ENCODE measurements at regions not wholly inside any gene's neighbourhood (a gene's known extent, or its start where the extent isn't known, plus 50 kb on each side); places are given as distances from the start of the nearest gene placed in this dataset.

DNA sequence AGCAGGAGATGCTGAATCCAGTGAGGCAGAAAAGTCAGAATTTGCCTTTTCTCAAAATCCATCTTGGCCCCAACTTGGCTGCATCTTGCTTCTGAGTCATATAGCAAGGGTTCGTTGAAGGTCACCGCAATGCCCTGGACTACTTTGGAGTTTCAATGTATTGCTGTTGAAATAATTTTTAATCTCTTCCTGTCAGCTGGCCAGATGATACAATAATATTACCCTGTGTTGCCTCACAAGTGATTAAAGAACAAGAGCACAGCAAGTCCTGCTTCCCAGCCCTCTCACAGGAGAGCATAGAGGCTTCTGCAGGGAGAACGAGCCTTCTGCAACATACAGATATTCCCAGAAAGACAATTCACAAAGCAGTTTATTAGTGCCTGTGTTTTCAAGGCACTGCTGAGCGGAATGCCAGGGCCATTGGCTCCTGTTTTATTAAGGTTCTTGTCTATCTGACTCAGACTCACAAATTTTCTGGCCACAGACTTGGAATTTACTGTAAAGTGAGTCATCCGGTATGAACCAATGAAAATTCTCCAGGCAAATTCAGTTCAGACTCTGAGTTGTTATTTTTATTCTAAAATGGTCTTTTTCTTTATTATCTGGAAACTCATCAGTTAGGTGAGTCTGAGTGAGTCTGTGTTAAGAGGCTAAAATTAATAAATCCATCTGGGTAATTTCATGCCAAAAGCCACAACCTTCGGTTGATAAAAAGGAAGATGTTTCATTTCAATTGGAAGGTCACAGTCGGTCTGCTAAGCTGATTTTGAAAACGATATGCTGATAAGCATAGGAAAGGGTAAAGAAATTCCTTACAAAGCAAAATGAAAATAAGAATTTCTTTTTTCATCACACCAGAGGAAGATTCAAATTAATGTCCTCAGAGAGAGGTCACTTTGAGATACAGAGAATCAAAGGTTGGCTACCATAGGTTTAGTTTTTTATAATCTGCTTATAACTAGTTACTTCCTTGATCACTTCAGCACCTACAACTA, 289.4 kb upstream of the STXBP5 start:
- TF ChIP-seq CTCF (IDR thresholded peaks at IDR 0.05), result no peak
- TF ChIP-seq POLR2A (IDR thresholded peaks at IDR 0.05), result peak; percentile 16 to 87
